Coronary artery (tissue), 2 donors: ENCODE measurements at regions not wholly inside any gene's neighbourhood (a gene's known extent, or its start where the extent isn't known, plus 50 kb on each side); places are given as distances from the start of the nearest gene placed in this dataset.

ENCODE experiments used
- DNase-seq: peaks from one replicate; pipeline ENCODE4 v3.0.0-alpha.2; 2017; ENCODE audit warnings: low spot score
- H3K27ac ChIP-seq, 2 donors: fragments of 200-600 bp; sonication (generic); one replicate each; pipeline ENCODE4 v1.5.1; 2016 to 2019
- H3K4me3 ChIP-seq: fragments of 200-600 bp; sonication (generic); 2 replicates; pipeline ENCODE4 v1.5.1; 2016; ENCODE audit warnings: mild to moderate bottlenecking, moderate library complexity
- CTCF ChIP-seq: fragments of 200-600 bp; sonication (generic); IDR thresholded peaks from one replicate; pipeline ENCODE4 v1.5.1; 2019; ENCODE audit warnings: antibody characterized with exemption

DNA sequence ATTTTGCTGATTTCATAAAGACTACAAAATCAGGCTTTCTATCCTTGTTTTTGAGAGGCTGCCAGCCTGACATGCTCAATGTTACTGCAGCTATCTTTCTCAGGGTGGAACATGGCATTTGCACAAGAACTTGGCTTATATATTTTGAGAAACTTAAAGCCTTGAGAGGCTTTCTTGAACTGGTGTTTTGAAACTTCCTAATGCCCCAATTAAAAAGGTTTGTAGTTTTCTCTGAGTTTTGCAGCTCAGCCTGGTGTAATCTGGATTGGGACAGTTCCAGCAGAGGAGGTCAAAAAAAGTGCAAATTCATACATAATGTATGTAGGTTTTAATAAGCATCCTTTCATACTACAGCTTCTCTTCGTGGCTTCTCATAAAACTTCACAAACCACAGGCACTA lies 223.4 kb downstream of the FAM76B start:
- TF ChIP-seq CTCF, result no peak
- no peak for DNase-seq
- H3K4me3 ChIP-seq, result no peak overlapping the region

DNA sequence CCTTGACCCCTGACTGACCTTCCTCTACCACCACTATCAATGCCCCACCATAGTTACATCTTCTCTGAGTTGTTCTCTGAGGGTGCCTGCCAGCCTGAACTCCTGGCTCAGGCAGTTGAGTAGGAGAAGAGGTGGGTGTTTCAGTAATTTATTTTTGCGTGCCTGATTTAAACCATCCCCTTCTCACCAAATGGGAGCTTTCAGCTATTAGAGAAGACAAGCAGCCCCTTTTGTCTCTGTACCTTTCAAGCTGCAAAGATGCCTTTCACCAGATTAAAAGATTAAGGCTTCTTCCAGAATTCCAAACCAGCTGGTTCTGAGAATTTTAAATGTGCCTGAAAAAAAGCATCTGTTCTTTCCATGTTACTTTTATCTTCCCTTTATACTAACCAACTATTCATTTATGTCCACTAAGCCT lies 223.8 kb downstream of the FAM76B start:
- peak overlapping the region; percentile 17 to 78 for H3K27ac ChIP-seq
- DNase-seq, result no peak

More for the DNA sequence above, 223.4 kb downstream of the FAM76B start:
- peak overlapping the region; percentile 27 to 78 for H3K27ac ChIP-seq

GRCh38 chr11:95563859-95564258 lies 225.7 kb downstream of the FAM76B start:
- Histone ChIP-seq H3K27ac (peak overlapping the region in 1 of 2 donors; percentile 73), H3K4me3 (no peak overlapping the region)
- no peak for DNase-seq
- TF ChIP-seq CTCF, result no peak

More for the DNA sequence above, 223.8 kb downstream of the FAM76B start:
- no peak for TF ChIP-seq CTCF
- no peak overlapping the region for H3K4me3 ChIP-seq

DNA sequence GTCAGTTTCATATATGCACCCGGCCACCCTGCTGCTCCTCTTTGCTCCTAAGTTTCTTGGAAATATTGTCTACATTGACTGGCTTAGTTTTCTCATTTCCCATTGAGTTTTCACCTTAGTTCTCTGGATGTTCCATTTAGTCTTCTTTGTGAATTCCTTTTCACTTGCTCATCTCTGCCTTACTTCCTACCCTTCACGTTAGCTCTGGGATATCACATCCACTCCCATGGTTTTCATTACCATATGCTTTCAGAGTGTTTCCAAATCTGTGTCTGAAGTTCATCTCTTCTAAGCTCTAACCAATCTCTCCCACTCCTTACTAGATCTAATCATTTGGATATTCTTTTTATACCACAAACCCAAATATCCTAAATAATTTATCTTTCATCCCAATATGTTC lies 226.4 kb downstream of the FAM76B start:
- peak overlapping the region in 1 of 2 donors; percentile 10 for H3K27ac ChIP-seq
- no peak for TF ChIP-seq CTCF
- DNase-seq, result no peak
- no peak overlapping the region for H3K4me3 ChIP-seq

GRCh38 chr11:95562196-95562921 lies 227.2 kb downstream of the FAM76B start:
- TF ChIP-seq CTCF, result no peak
- Histone ChIP-seq H3K27ac (peak overlapping the region in 1 of 2 donors; percentile 10), H3K4me3 (no peak overlapping the region)
- DNase-seq, result no peak

DNA sequence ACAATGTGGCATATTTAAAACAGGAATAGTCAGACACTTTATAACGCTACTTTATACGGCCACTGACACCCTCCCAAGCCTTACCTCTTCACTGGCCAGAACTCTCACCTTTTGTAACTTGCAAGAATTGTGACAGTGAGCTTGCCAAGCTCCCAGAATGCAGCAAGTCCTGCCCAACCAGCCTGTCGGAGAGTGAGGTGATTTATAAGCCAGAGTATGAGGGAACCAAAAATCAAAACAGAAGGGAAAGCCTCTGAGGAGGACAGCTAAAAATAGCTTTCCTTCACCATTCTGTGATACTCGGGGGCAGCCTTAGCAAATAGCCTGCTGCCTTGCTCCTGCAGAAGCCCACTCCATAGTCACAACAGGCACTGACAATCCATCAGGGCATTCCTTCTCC lies 229.7 kb downstream of the FAM76B start:
- DNase-seq, result peak; percentile 76
- TF ChIP-seq CTCF, result no peak
- Histone ChIP-seq H3K4me3 (no peak overlapping the region), H3K27ac (peak overlapping the region; percentile 67 to 83)

- H3K27ac ChIP-seq, result peak overlapping the region; percentile 19 to 24
- TF ChIP-seq CTCF, result no peak
- no peak for DNase-seq
These were observed 232.2 kb downstream of the FAM76B start for GRCh38 chr11:95557376-95557775.

More at GRCh38 chr11:95557376-95557775, 232.2 kb downstream of the FAM76B start:
- no peak overlapping the region for H3K4me3 ChIP-seq
